H1 (cell line): ENCODE measurements at regions not wholly inside any gene's neighbourhood (a gene's known extent, or its start where the extent isn't known, plus 50 kb on each side); places are given as distances from the start of the nearest gene placed in this dataset.

ENCODE experiments used
- CTCF ChIA-PET: fragments of 300-600 bp; sonication (Branson Sonifier 250); formaldehyde crosslinking; loops from one replicate; lab custom pipeline; 2021; ENCODE audit not compliant: partially characterized antibody; lab: Charles Lee
- POLR2A ChIA-PET: fragments of 300-600 bp; sonication (Branson Sonifier 250); formaldehyde crosslinking; loops from one replicate; lab custom pipeline; 2021; ENCODE audit warnings: inconsistent platforms; ENCODE audit not compliant: partially characterized antibody; lab: Charles Lee
- DNase-seq, 2 experiments: peaks; one replicate each; pipeline versions ENCODE4 v3.0.0 to v3.0.0-alpha.2; 2010 to 2022; ENCODE audit warnings: low spot score in 2 of 2, low read depth in 1 of 2, mixed read lengths in 1 of 2
- FAIRE-seq: peaks from 2 replicates; lab custom pipeline; 2011; peaks lifted over from hg19 to GRCh38; lab: Jason Lieb, UNC
- H2AFZ ChIP-seq: 2 replicates; pipeline ENCODE4 v1.8.1; 2012; ENCODE audit warnings: low read length, inconsistent platforms
- H2AK5ac ChIP-seq: 2 replicates; pipeline ENCODE4 v1.6.1; 2013; ENCODE audit warnings: low read depth, low read length
- H2BK120ac ChIP-seq: replicated peaks from 2 replicates; pipeline ENCODE3; 2013; ENCODE audit warnings: low read depth, low read length, inconsistent platforms
- H2BK12ac ChIP-seq: 2 replicates; pipeline ENCODE4 v1.6.1; 2013; ENCODE audit warnings: low read depth, low read length
- H2BK15ac ChIP-seq: 2 replicates; pipeline ENCODE4 v1.6.1; 2013; ENCODE audit warnings: low read length
- H2BK20ac ChIP-seq: 2 replicates; pipeline ENCODE4 v1.6.1; 2013; ENCODE audit warnings: low read length
- H2BK5ac ChIP-seq: 2 replicates; pipeline ENCODE4 v1.6.1; 2013; ENCODE audit warnings: low read depth, low read length
- H3K14ac ChIP-seq: 2 replicates; pipeline ENCODE4 v1.6.1; 2013; ENCODE audit warnings: inconsistent platforms; ENCODE audit not compliant: insufficient read length
- H3K18ac ChIP-seq: 2 replicates; pipeline ENCODE4 v1.6.1; 2013; ENCODE audit warnings: low read length; ENCODE audit errors: extremely low read depth
- H3K23ac ChIP-seq: 2 replicates; pipeline ENCODE4 v1.6.1; 2013; ENCODE audit warnings: inconsistent platforms; ENCODE audit not compliant: insufficient read length
- H3K23me2 ChIP-seq: 2 replicates; pipeline ENCODE4 v1.6.1; 2013; ENCODE audit warnings: low read depth, low read length
- H3K27ac ChIP-seq: 2 replicates; pipeline ENCODE4 v1.6.1; 2011; ENCODE audit warnings: low read depth, low read length, inconsistent platforms
- H3K27me3 ChIP-seq, 4 experiments: replicated peaks in 1 of 4; 1 replicate in 1 of 4; 2 replicates in 3 of 4; pipeline versions ENCODE4 v1.6.1 to v1.8.1; 2011 to 2013; ENCODE audit warnings: low read length in 3 of 4, mild to moderate bottlenecking in 3 of 4, inconsistent platforms in 2 of 4, mixed read lengths in 2 of 4, moderate library complexity in 1 of 4; ENCODE audit not compliant: control insufficient read depth in 3 of 4, insufficient read depth in 3 of 4; ENCODE audit errors: extremely low read depth in 1 of 4
- H3K36me3 ChIP-seq, 4 experiments: 2 replicates each; pipeline versions ENCODE4 v1.6.1 to v1.8.1; 2011 to 2013; ENCODE audit warnings: mild to moderate bottlenecking in 4 of 4, low read length in 3 of 4, moderate library complexity in 2 of 4, control low read depth in 1 of 4, inconsistent platforms in 1 of 4; ENCODE audit not compliant: insufficient read depth in 4 of 4, control insufficient read depth in 2 of 4
- H3K4ac ChIP-seq: replicated peaks from 2 replicates; pipeline ENCODE3; 2013; ENCODE audit warnings: low read length, low read depth, mixed read lengths, inconsistent platforms; ENCODE audit not compliant: insufficient read length
- H3K4me1 ChIP-seq, 4 experiments: replicated peaks in 1 of 4; 1 replicate in 1 of 4; 2 replicates in 3 of 4; pipeline versions ENCODE4 v1.6.1 to v1.8.1; 2011 to 2013; ENCODE audit warnings: low read length in 3 of 4, inconsistent platforms in 2 of 4, mixed read lengths in 1 of 4; ENCODE audit not compliant: insufficient read depth in 4 of 4, control insufficient read depth in 3 of 4
- H3K4me2 ChIP-seq, 2 experiments: 2 replicates each; pipeline versions ENCODE4 v1.6.1 to v1.8.1; 2011 to 2013; ENCODE audit warnings: low read depth in 2 of 2, low read length in 2 of 2, control low read depth in 1 of 2, inconsistent platforms in 1 of 2, mild to moderate bottlenecking in 1 of 2; ENCODE audit not compliant: insufficient read depth in 1 of 2
- H3K4me3 ChIP-seq, 4 experiments: fragments of 200-600, 300-600 bp in 1 of 4; sonication (generic), shearing (Covaris generic), sonication (Bioruptor Twin) in 1 of 4; 2 replicates each; pipeline versions ENCODE4 v1.5.1 to v1.8.1; 2011 to 2016; ENCODE audit warnings: low read length in 4 of 4, low read depth in 3 of 4, control low read depth in 2 of 4, inconsistent platforms in 2 of 4, mild to moderate bottlenecking in 2 of 4, mixed read lengths in 1 of 4, moderate library complexity in 1 of 4; ENCODE audit not compliant: insufficient read depth in 2 of 4; ENCODE audit errors: extremely low read depth in 1 of 4
- H3K56ac ChIP-seq: replicated peaks from 2 replicates; pipeline ENCODE3; 2013; ENCODE audit warnings: low read depth, mild to moderate bottlenecking, mixed read lengths, low read length, inconsistent platforms; ENCODE audit not compliant: insufficient read length
- H3K79me1 ChIP-seq: 2 replicates; pipeline ENCODE4 v1.6.1; 2013; ENCODE audit warnings: low read depth, low read length, control low read depth
- H3K79me2 ChIP-seq, 2 experiments: 2 replicates each; pipeline versions ENCODE4 v1.6.1 to v1.8.1; 2012 to 2013; ENCODE audit warnings: low read length in 2 of 2, mild to moderate bottlenecking in 2 of 2, inconsistent platforms in 1 of 2; ENCODE audit not compliant: insufficient read depth in 2 of 2, control insufficient read depth in 1 of 2
- H3K9ac ChIP-seq, 4 experiments: replicated peaks in 1 of 4; 1 replicate in 1 of 4; 2 replicates in 3 of 4; pipeline versions ENCODE4 v1.6.1 to v1.8.1; 2011 to 2013; ENCODE audit warnings: low read depth in 3 of 4, low read length in 3 of 4, control low read depth in 2 of 4, mild to moderate bottlenecking in 2 of 4, moderate library complexity in 2 of 4, inconsistent platforms in 1 of 4; ENCODE audit errors: extremely low read depth in 1 of 4
- H3K9me3 ChIP-seq, 2 experiments: 2 replicates each; pipeline versions ENCODE4 v1.6.1 to v1.8.1; 2012 to 2013; ENCODE audit warnings: mild to moderate bottlenecking in 2 of 2, moderate library complexity in 2 of 2, control low read depth in 1 of 2, inconsistent platforms in 1 of 2, low read depth in 1 of 2, low read length in 1 of 2, mixed read lengths in 1 of 2; ENCODE audit not compliant: insufficient read depth in 2 of 2
- H4K20me1 ChIP-seq, 2 experiments: replicated peaks in 1 of 2; 2 replicates each; pipeline versions ENCODE3 to v1.8.1; 2011 to 2013; ENCODE audit warnings: inconsistent platforms in 2 of 2, low read length in 2 of 2, mild to moderate bottlenecking in 1 of 2; ENCODE audit not compliant: insufficient read depth in 2 of 2, control insufficient read depth in 1 of 2
- H4K5ac ChIP-seq: 2 replicates; pipeline ENCODE4 v1.6.1; 2013; ENCODE audit warnings: low read length, low read depth, mixed read lengths, inconsistent platforms; ENCODE audit not compliant: insufficient read length
- H4K8ac ChIP-seq: 2 replicates; pipeline ENCODE4 v1.8.0; 2013; ENCODE audit warnings: mild to moderate bottlenecking, moderate library complexity, low read length, inconsistent platforms; ENCODE audit not compliant: insufficient read depth; ENCODE audit errors: extremely low read depth
- H4K91ac ChIP-seq: replicated peaks from 2 replicates; pipeline ENCODE3; 2013; ENCODE audit warnings: low read length, mixed read lengths, inconsistent platforms; ENCODE audit not compliant: insufficient read length
- CHD2 ChIP-seq: IDR thresholded peaks from 2 replicates; pipeline ENCODE4 v1.6.1; 2012; ENCODE audit warnings: low read length, improper control_type of control experiment
- CREB1 ChIP-seq: IDR thresholded peaks from 2 replicates; pipeline ENCODE4 v1.6.1; 2012; ENCODE audit warnings: inconsistent platforms
- JUND ChIP-seq: IDR thresholded peaks from 2 replicates; pipeline ENCODE4 v1.6.1; 2011; ENCODE audit warnings: mild to moderate bottlenecking, improper control_type of control experiment, low read length
- NANOG ChIP-seq: IDR thresholded peaks from 2 replicates; pipeline ENCODE4 v1.6.1; 2011; ENCODE audit warnings: low read length, low read depth, mild to moderate bottlenecking, inconsistent platforms; ENCODE audit not compliant: insufficient read depth, poor library complexity, severe bottlenecking
- RAD21 ChIP-seq, 2 experiments: IDR thresholded peaks in 1 of 2; conservative IDR thresholded peaks in 1 of 2; 2 replicates each; pipeline ENCODE4 v1.6.1; 2011; ENCODE audit warnings: low read depth in 2 of 2, low read length in 2 of 2, improper control_type of control experiment in 1 of 2, inconsistent platforms in 1 of 2, mild to moderate bottlenecking in 1 of 2, moderate library complexity in 1 of 2
- TAF7 ChIP-seq: optimal IDR thresholded peaks from 2 replicates; pipeline ENCODE3; 2011; ENCODE audit warnings: low read depth, mild to moderate bottlenecking, inconsistent platforms, low read length, moderate library complexity, borderline replicate concordance
- TBP ChIP-seq: IDR thresholded peaks from 2 replicates; pipeline ENCODE4 v1.6.1; 2011; ENCODE audit warnings: low read depth, low read length, improper control_type of control experiment
- TCF12 ChIP-seq: IDR thresholded peaks from 2 replicates; pipeline ENCODE4 v1.6.1; 2011; ENCODE audit warnings: low read depth, mild to moderate bottlenecking, low read length
- WGBS, 2 experiments: shearing (Covaris generic) in 1 of 2; methylation state at CpG; one replicate each; pipeline versions ENCODE4 v1.1.6 to v1.1.7; 2013 to 2015; ENCODE audit warnings: low lambda C conversion rate in 2 of 2, mixed read lengths in 2 of 2, inconsistent platforms in 1 of 2, low coverage in 1 of 2, missing lambda C conversion rate in 1 of 2; ENCODE audit not compliant: insufficient replicate concordance in 2 of 2, insufficient coverage in 1 of 2, insufficient read length in 1 of 2; ENCODE audit errors: extremely low coverage in 1 of 2, missing lambda C conversion rate in 1 of 2; 5-methylcytosine and 5-hydroxymethylcytosine counted together
- TF ChIP-seq, protein P1 (sequence below): IDR thresholded peaks from 2 replicates; pipeline ENCODE4 v1.6.1; 2012; ENCODE audit warnings: inconsistent platforms
- TF ChIP-seq, protein P2 (sequence below), 3 experiments: IDR thresholded peaks; 1 replicate in 2 of 3; 2 replicates in 1 of 3; pipeline versions ENCODE4 v1.5.1 to v1.6.1; 2011; ENCODE audit warnings: low read length in 3 of 3, mild to moderate bottlenecking in 3 of 3, inconsistent platforms in 2 of 3, low read depth in 1 of 3, moderate library complexity in 1 of 3; ENCODE audit not compliant: insufficient read depth in 1 of 3; ENCODE audit errors: control extremely low read depth in 1 of 3

DNA sequence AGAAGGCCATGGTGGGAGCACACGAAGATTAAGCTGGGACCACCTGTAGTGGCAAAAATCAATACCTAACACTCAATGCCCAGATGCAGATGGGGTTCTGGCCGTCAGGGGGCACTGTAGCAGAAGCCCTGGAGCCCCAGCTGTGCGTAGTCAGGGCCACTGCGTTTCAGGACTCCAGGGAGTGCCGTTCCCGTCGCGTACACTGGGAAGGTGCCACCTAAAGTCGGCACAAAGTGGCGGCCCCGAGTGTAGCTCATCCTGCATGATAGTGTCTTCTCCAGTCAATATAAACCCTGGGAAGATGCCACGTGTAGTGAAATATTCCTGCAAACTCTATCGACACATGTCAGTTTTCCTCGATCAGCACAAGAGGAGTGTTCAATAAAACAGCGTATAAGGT, 123.8 kb upstream of the NTM start:
- Histone ChIP-seq H4K91ac (no peak overlapping the region), H4K5ac (no peak overlapping the region), H2BK5ac (peak overlapping the region; percentile 2; the same call in 1 of the 2 replicates), H2BK20ac (peak overlapping the region; percentile 94; the same call in 1 of the 2 replicates), H3K56ac (no peak overlapping the region), H3K14ac (no peak overlapping the region), H3K9me3 (no peaks in the 10 kb centered on the region), H3K23me2 (no peaks in the 10 kb centered on the region), H3K23ac (no peak overlapping the region), H3K79me1 (no peaks in the 10 kb centered on the region), H2AK5ac (no peak overlapping the region), H4K20me1 (no peaks in the 10 kb centered on the region), H2BK12ac (peak overlapping the region; percentile 1; the same call in 1 of the 2 replicates), H2BK15ac (no peak overlapping the region), H3K27ac (no peak overlapping the region), H3K79me2 (no peaks in the 10 kb centered on the region), H3K9ac (no peak overlapping the region), H3K4me1 (peaks cover 2 to 6% (median 3%) of the 10 kb centered on the region in 4 experiments; a peak in 4 of 7 replicates), H2AFZ (peak overlapping the region; percentile 68; the same call in 1 of the 2 replicates), H3K4me2 (peak overlapping the region; percentile 24 to 57), H3K4me3 (peak overlapping the region in 1 of 4 experiments; percentile 32; a peak in 1 of 8 replicates), H2BK120ac (peak overlapping the region; percentile 47), H3K36me3 (no peaks in the 10 kb centered on the region), H3K27me3 (no peaks in the 10 kb centered on the region), H4K8ac (no peak overlapping the region), H3K4ac (no peak overlapping the region), H3K18ac (no peak overlapping the region; the same call in 1 of the 2 replicates)
- 34% methylated on average over 15 of the region's 15 CpGs; no CpG with 5 or more reads in 1 of the 2 experiments for WGBS, 2 experiments
- 0 out of 2 replicates have a peak, but pooled peaks have one; percentile 23 for TF ChIP-seq JUND
- TF ChIP-seq, protein P1, sequence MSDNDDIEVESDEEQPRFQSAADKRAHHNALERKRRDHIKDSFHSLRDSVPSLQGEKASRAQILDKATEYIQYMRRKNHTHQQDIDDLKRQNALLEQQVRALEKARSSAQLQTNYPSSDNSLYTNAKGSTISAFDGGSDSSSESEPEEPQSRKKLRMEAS, result peak; percentile 49
- TF ChIP-seq TBP, result no peak
- TF ChIP-seq TCF12, result 0 out of 2 replicates have a peak, but pooled peaks have one; percentile 43
- TF ChIP-seq CREB1, result peak; percentile 51
- no peak for TF ChIP-seq TAF7
- TF ChIP-seq CHD2, result no peak
- peak; percentile 83 to 89 for TF ChIP-seq RAD21 (IDR thresholded peaks at IDR 0.05 in 1 of 2, conservative IDR thresholded peaks at IDR 0.05 in 1 of 2; ENCODE audit: low read depth in 2 of 2, low read length in 2 of 2)
- peak; percentile 67 for TF ChIP-seq NANOG
- TF ChIP-seq, protein P2, sequence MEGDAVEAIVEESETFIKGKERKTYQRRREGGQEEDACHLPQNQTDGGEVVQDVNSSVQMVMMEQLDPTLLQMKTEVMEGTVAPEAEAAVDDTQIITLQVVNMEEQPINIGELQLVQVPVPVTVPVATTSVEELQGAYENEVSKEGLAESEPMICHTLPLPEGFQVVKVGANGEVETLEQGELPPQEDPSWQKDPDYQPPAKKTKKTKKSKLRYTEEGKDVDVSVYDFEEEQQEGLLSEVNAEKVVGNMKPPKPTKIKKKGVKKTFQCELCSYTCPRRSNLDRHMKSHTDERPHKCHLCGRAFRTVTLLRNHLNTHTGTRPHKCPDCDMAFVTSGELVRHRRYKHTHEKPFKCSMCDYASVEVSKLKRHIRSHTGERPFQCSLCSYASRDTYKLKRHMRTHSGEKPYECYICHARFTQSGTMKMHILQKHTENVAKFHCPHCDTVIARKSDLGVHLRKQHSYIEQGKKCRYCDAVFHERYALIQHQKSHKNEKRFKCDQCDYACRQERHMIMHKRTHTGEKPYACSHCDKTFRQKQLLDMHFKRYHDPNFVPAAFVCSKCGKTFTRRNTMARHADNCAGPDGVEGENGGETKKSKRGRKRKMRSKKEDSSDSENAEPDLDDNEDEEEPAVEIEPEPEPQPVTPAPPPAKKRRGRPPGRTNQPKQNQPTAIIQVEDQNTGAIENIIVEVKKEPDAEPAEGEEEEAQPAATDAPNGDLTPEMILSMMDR (IDR thresholded peaks at IDR 0.05; ENCODE audit: control extremely low read depth in 1 of 3, insufficient read depth in 1 of 3, low read depth in 1 of 3, low read length in 3 of 3), result peak; percentile 87 to 97 (median 93)
- CTCF ChIA-PET, result interaction anchor here (0.6 to 3.7 kb wide), 50 partner anchors 12 to 428 kb away, joined by 3 to 17 read pairs (median 4); partner anchors contain the start of gene NTM
- POLR2A ChIA-PET, result interaction anchor here (1.0 to 3.0 kb wide), 5 partner anchors 11 to 58 kb away, joined by 3 to 14 read pairs (median 3); no protein-coding TSS in a partner anchor
- DNase-seq, result peak; percentile 31 to 90
- peak; percentile 24 for FAIRE-seq
